ENCODE measurements at regions not wholly inside any gene's neighbourhood (a gene's known extent, or its start where the extent isn't known, plus 50 kb on each side); places are given as distances from the start of the nearest gene placed in this dataset.

GRCh38 chr6:37105148-37106050 lies 64.6 kb upstream of the PIM1 start:
- no peak for DNase-seq (ENCODE audit: low read depth)

DNA sequence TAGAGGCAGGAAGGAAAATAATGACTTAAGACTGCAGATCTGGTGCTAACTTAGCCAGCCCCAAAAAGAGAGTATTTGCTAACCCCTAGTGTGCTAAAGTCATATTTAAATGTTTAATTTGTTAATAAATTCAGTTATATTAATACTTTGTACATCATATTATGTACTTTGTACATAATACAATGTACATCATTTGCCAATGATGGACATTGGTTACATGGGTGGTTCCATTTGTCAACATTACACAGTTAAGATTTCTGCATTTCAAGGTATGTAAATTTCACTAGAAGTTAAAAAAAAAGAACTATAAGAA lies 63.9 kb upstream of the PIM1 start:
- DNase-seq (ENCODE audit: low read depth) = no peak

DNA sequence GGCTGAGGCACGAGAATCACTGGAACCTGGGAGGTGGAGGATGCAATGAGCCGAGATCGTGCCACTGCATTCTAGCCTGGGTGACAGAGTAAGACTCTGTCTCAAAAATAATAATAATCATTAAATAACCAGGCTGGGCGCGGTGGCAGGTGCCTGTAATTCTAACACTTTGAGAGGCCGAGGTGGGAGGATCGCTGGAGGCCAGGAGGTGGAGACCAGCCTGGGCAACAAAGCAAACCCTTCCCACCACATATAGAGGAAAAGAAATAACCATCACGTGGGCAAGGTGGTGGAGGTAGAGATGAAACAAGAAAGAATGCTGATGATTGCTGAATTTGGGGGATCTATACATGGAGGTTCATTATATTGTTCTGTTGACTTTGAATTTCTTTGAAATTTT lies 63.4 kb upstream of the PIM1 start:
- DNase-seq (ENCODE audit: low read depth) = no peak

GRCh38 chr6:37106982-37107491 lies 62.9 kb upstream of the PIM1 start:
- DNase-seq (ENCODE audit: low read depth) = no peak

- DNase-seq (ENCODE audit: low read depth) = no peak
Observed at GRCh38 chr6:37109714-37110499, 60.0 kb upstream of the PIM1 start.

DNA sequence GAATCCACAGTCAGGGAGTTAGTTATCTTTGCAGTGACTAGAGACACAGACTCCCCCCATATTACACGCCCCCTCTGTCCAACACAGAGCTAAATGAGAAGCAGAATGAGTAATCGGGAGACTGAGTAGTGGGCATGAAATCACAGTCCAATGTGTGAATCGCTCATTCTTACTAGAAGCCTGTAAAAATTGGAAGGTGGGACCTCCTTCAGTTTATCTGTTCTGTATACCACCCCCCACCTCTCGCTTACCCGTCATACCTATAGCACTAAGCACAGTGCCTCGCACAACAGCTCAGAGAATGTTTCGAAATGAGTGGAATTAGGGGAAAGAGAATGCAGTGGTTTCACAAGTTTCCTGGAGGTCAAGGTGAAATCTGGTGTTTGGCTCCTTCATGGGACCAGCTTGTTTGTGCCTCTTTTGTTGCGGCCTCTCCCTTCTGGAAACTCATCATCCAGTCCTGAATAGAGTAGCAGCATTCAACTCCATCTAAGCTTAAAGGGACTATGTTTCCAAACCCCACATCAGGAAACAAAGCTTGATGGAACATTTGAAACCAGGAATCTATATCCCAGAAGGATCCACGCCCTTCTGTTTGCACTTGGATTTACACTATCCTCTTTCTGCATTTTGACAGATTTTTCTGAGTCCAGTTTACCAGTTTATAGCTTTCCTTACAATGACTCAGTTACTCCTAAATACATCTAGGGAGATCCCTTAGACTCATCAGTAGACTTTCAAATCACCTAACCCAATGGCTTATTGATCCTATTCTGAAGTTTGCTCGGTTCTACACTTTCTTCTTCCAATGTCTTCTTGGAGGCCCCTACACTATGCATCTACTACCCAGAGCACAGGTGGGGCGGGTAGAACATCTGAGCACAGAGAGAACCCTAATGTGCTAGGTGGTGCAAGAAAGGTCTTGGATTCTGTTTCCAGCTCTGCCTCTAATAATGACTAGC lies 59.2 kb upstream of the PIM1 start:
- DNase-seq (ENCODE audit: low read depth) = no peak

- no peak for DNase-seq (ENCODE audit: low read depth)
Observed at GRCh38 chr6:37113976-37114375, 56.0 kb upstream of the PIM1 start.

DNA sequence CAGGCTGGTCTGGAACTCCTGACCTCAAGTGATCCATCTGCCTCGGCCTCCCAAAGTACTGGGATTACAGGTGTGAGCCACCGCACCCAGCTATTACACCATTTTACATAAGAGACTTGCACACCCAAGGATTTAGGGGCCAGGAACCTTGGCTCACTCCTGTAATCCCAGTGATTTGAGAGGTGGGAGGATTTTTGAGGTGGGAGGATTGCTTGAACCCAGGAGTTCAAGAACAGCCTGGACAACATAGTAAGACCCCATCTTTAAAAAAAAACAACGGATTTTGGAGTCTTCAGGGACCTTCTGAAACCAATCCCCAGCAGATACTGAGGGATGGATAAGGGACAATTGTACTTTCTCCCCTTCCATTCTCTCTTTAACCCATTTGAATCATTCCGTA lies 55.3 kb upstream of the PIM1 start:
- no peak for DNase-seq (ENCODE audit: low read depth)

- DNase-seq (ENCODE audit: low read depth) = no peak
Observed at GRCh38 chr6:37115236-37115895, 54.6 kb upstream of the PIM1 start.

DNA sequence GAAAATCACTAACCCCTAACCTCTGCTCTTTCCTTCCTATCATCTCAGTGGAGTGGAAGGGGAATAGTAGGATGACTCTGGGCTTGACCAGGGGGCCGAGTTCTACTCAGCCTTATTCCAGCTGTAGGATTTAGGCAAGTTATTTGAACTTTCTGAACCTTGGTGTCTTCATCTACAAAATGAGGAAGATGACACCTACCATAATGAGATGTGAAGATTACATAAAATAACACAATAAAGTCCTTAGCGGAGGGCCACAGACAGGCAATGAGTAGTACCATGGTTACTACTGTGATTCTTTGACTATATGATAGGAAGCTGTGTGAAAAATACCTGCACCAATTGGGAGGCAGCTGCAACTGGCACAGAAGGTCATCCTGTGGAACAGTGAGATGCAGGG lies 53.6 kb upstream of the PIM1 start:
- DNase-seq (ENCODE audit: low read depth) = no peak

DNA sequence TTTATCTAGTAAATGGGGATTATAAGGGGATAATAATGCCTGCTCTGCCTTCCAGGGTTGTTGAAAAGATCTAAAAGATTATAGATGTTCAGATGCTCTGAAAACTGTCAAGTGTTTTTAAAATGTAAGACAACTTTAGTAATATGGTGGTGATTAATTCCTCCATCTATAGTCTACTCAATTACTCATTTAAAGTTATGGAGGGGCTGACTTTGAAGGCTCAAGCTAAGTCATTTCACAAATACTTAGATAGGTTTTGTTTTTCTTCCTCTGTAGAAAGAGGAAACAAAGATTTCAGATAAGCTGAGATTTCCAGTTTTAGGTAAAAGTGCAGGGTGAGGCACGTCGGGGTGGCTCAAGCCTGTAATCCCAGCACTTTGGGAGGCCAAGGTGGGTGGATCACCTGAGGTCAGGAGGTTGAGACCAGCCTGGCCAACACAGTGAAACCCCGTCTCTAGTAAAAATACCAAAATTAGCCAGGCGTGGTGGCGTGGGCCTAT lies 50.5 kb upstream of the PIM1 start:
- no peak for DNase-seq (ENCODE audit: low read depth)
